ENCODE measurements at regions not wholly inside any gene's neighbourhood (a gene's known extent, or its start where the extent isn't known, plus 50 kb on each side); places are given as distances from the start of the nearest gene placed in this dataset.

GRCh38 chr12:86367137-86367536, 110.9 kb upstream of the MGAT4C start:
- no peak for TF ChIP-seq TAF1 (IDR thresholded peaks at IDR 0.05; ENCODE audit: low read depth)
- no peak for TF ChIP-seq RAD21 (conservative IDR thresholded peaks at IDR 0.05)
- no peak for TF ChIP-seq EZH2 (IDR thresholded peaks at IDR 0.05; ENCODE audit: borderline replicate concordance, insufficient read depth, low read length, poor library complexity, severe bottlenecking)
- TF ChIP-seq CTCF (IDR thresholded peaks at IDR 0.05; ENCODE audit: poor library complexity, severe bottlenecking) = no peak
- no peak for TF ChIP-seq POLR2AphosphoS5 (IDR thresholded peaks at IDR 0.05)
- TF ChIP-seq EP300 (conservative IDR thresholded peaks at IDR 0.05; ENCODE audit: poor library complexity, severe bottlenecking) = no peak

Data from neural cell (in vitro differentiated cells).